HepG2 (cell line): ENCODE measurements at regions not wholly inside any gene's neighbourhood (a gene's known extent, or its start where the extent isn't known, plus 50 kb on each side); places are given as distances from the start of the nearest gene placed in this dataset.

Experiments used
- ATAC-seq: fragments of 200-7000 bp; cut with Tn5 transposase; 3 replicates; pipeline ENCODE4 v1.9.1; 2020; ENCODE audit warnings: mild to moderate bottlenecking, moderate library complexity
- BruUV-seq: library from RNA; stranded (reverse); fragments of 400-500 nt; replicated peaks from 2 replicates; lab custom pipeline; 2021; lab: Mats Ljungman, UMichigan
- CTCF ChIA-PET: fragments of 300-600 bp; formaldehyde crosslinking; extraction: SDS; loops from one replicate; lab custom pipeline; 2021; ENCODE audit warnings: low total read pairs, inconsistent platforms, low intra/inter-chr PET ratio; lab: Yijun Ruan, JAX
- POLR2A ChIA-PET: fragments of 350-600 bp; sonication (Branson Sonifier 250); formaldehyde crosslinking; loops from one replicate; lab custom pipeline; 2020; ENCODE audit warnings: antibody characterized with exemption, inconsistent platforms; lab: Yijun Ruan, JAX
- DNase-seq: peaks from one replicate; pipeline ENCODE4 v3.0.0-alpha.2; 2015; ENCODE audit warnings: low spot score
- FAIRE-seq: peaks from 3 replicates; lab custom pipeline; 2011; peaks lifted over from hg19 to GRCh38; lab: Jason Lieb, UNC
- H2AFZ ChIP-seq: one replicate; pipeline ENCODE4 v1.6.1; 2011; ENCODE audit warnings: low read length, inconsistent platforms
- H3K27ac ChIP-seq: fragments of 300-600 bp; 3 replicates; pipeline ENCODE4 v1.8.0; 2011; ENCODE audit warnings: mixed run types, mild to moderate bottlenecking, mixed read lengths, low read length, inconsistent platforms; ENCODE audit not compliant: insufficient read depth; ENCODE audit errors: extremely low read length
- H3K27me3 ChIP-seq, 2 experiments: fragments of 200-600 bp in 1 of 2; 2 replicates in 1 of 2; 3 replicates in 1 of 2; pipeline versions ENCODE4 v1.6.0 to v1.8.0; 2011; ENCODE audit warnings: low read length in 2 of 2, mild to moderate bottlenecking in 2 of 2, moderate library complexity in 2 of 2, inconsistent platforms in 1 of 2; ENCODE audit not compliant: insufficient read depth in 2 of 2, control insufficient read depth in 1 of 2
- H3K36me3 ChIP-seq, 2 experiments: fragments of 200-600 bp in 1 of 2; replicated peaks in 1 of 2; 2 replicates in 1 of 2; 3 replicates in 1 of 2; pipeline versions ENCODE4 v1.5.1 to v1.8.0; 2011; ENCODE audit warnings: low read length in 2 of 2, inconsistent platforms in 1 of 2; ENCODE audit not compliant: insufficient read depth in 2 of 2, control insufficient read depth in 1 of 2
- H3K4me1 ChIP-seq: 2 replicates; pipeline ENCODE4 v1.5.1; 2012; ENCODE audit warnings: low read length, inconsistent platforms; ENCODE audit not compliant: insufficient read depth
- H3K4me2 ChIP-seq: 2 replicates; pipeline ENCODE4 v1.6.0; 2011; ENCODE audit warnings: low read depth, low read length, inconsistent platforms
- H3K4me3 ChIP-seq, 3 experiments: fragments of 200-600 bp in 1 of 3; sonication (generic), shearing (Covaris generic) in 1 of 3; replicated peaks in 1 of 3; 2 replicates each; pipeline ENCODE4 v1.5.1; 2011 to 2016; ENCODE audit warnings: low read length in 3 of 3, inconsistent platforms in 2 of 3, low read depth in 2 of 3, mild to moderate bottlenecking in 2 of 3, control low read depth in 1 of 3, mixed read lengths in 1 of 3; ENCODE audit not compliant: insufficient read depth in 1 of 3
- H3K79me2 ChIP-seq: one replicate; pipeline ENCODE4 v1.6.1; 2011; ENCODE audit warnings: low read length, inconsistent platforms; ENCODE audit not compliant: insufficient read depth
- H3K9ac ChIP-seq: 2 replicates; pipeline ENCODE4 v1.6.0; 2011; ENCODE audit warnings: mild to moderate bottlenecking, low read depth, low read length, inconsistent platforms; ENCODE audit not compliant: insufficient read depth
- H3K9me3 ChIP-seq: 2 replicates; pipeline ENCODE4 v1.5.1; 2012; ENCODE audit warnings: mild to moderate bottlenecking, low read length
- H4K20me1 ChIP-seq: 2 replicates; pipeline ENCODE4 v1.6.0; 2011; ENCODE audit warnings: inconsistent platforms, mild to moderate bottlenecking, low read length, moderate library complexity; ENCODE audit not compliant: insufficient read depth
- ARID2 ChIP-seq: sonication (generic); formaldehyde crosslinking; IDR thresholded peaks from 2 replicates; pipeline ENCODE4 v1.8.1; 2022; ENCODE audit warnings: mild to moderate bottlenecking, missing genetic modification reagents, borderline replicate concordance
- CREB1 ChIP-seq, 2 experiments: fragments of 450-650 bp in 1 of 2; IDR thresholded peaks; 2 replicates each; pipeline ENCODE4 v1.6.1; 2016 to 2017; ENCODE audit warnings: control low read depth in 1 of 2, mild to moderate bottlenecking in 1 of 2, missing compliant biosample characterization in 1 of 2, missing genetic modification characterization in 1 of 2
- CTCF ChIP-seq: sonication (generic); formaldehyde crosslinking; IDR thresholded peaks from 2 replicates; pipeline ENCODE4 v1.5.0; 2020; ENCODE audit warnings: mild to moderate bottlenecking, missing genetic modification reagents, moderate library complexity
- FOXM1 ChIP-seq: sonication (generic); formaldehyde crosslinking; IDR thresholded peaks from 2 replicates; pipeline ENCODE4 v1.5.0; 2020; ENCODE audit warnings: missing genetic modification reagents
- GATAD1 ChIP-seq: IDR thresholded peaks from 2 replicates; pipeline ENCODE4 v1.6.1; 2016; ENCODE audit warnings: missing genetic modification reagents, missing compliant biosample characterization
- NAIF1 ChIP-seq: sonication (generic); formaldehyde crosslinking; IDR thresholded peaks from 2 replicates; pipeline ENCODE4 v1.5.0; 2020; ENCODE audit warnings: mild to moderate bottlenecking, missing genetic modification reagents, borderline replicate concordance
- POLR2A ChIP-seq, 2 experiments: IDR thresholded peaks; 2 replicates each; pipeline ENCODE4 v1.6.1; 2011; ENCODE audit warnings: low read depth in 2 of 2, low read length in 2 of 2, mild to moderate bottlenecking in 1 of 2, moderate library complexity in 1 of 2; ENCODE audit not compliant: insufficient read depth in 1 of 2
- RARA ChIP-seq: IDR thresholded peaks from 2 replicates; pipeline ENCODE4 v1.6.1; 2016; ENCODE audit warnings: missing genetic modification reagents, missing compliant biosample characterization
- SKIL ChIP-seq: sonication (generic); formaldehyde crosslinking; IDR thresholded peaks from 2 replicates; pipeline ENCODE4 v1.8.0; 2022; ENCODE audit warnings: missing genetic modification reagents, mild to moderate bottlenecking, moderate library complexity, borderline replicate concordance
- ZMYM2 ChIP-seq: sonication (generic); formaldehyde crosslinking; IDR thresholded peaks from 2 replicates; pipeline ENCODE4 v1.8.0; 2022; ENCODE audit warnings: mild to moderate bottlenecking, missing genetic modification reagents
- ZNF547 ChIP-seq: sonication (generic); formaldehyde crosslinking; IDR thresholded peaks from 2 replicates; pipeline ENCODE4 v1.5.1; 2020; ENCODE audit warnings: mild to moderate bottlenecking, missing genetic modification reagents
- ZNF567 ChIP-seq: sonication (generic); formaldehyde crosslinking; IDR thresholded peaks from 2 replicates; pipeline ENCODE4 v1.8.1; 2023; ENCODE audit warnings: mild to moderate bottlenecking, missing genetic modification reagents, borderline replicate concordance
- WGBS: methylation state at CpG from one replicate; pipeline ENCODE4 v1.1.6; 2017; ENCODE audit warnings: low lambda C conversion rate; 5-methylcytosine and 5-hydroxymethylcytosine counted together
- in situ Hi-C: cut with HindIII; loops from 2 replicates; pipeline ENCODE4 v1.10.0; 2017; ENCODE audit warnings: low pct_unique_long_range_greater_than_20kb; ENCODE audit not compliant: extremely low pct_ligation_motif_present
- intact Hi-C: fragments of 100-400 bp; cut with micrococcal nuclease; formaldehyde crosslinking; loops from one replicate; pipeline ENCODE4 v1.10.0; 2022; ENCODE audit not compliant: unreplicated experiment

DNA sequence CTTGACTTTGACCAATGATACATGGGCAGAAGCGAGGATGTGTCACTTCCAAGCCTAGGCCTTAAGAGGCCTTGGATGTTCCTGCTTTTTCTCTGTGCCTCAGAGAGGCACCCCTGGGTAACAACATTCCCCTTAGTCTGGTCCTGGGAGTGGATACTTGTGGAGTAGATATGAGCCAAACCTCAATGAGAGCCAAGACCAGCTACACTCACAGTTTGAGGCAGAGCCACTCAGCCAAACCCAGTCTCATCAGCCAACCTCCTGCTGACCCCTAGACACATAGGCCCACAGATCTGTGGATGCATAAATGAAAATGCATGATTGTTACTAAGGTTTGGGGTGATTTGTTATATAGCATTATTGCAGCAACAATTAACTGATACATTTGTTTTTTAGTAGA is 114.2 kb downstream of the ZNF621 start:
- WGBS, result 0% methylated on average over 1 of the region's 1 CpG
- H4K20me1 ChIP-seq, result no peaks in the 10 kb centered on the region
- H3K9ac ChIP-seq, result no peak overlapping the region
- DNase-seq, result no peak
- H3K27me3 ChIP-seq, result no peaks in the 10 kb centered on the region
- in situ Hi-C loops (no loop called here), intact Hi-C loops (no loop called here)
- no peak overlapping the region for H3K4me2 ChIP-seq
- no peaks in the 10 kb centered on the region for H3K79me2 ChIP-seq
- no peaks in the 10 kb centered on the region for H3K36me3 ChIP-seq
- TF ChIP-seq ZNF567 (CRISPR knock-in tag) (no peak), RARA (CRISPR knock-in tag) (no peak), ZNF547 (CRISPR knock-in tag) (no peak), FOXM1 (no peak), SKIL (CRISPR knock-in tag) (no peak), CTCF (CRISPR knock-in tag) (no peak), ARID2 (CRISPR knock-in tag) (no peak), GATAD1 (CRISPR knock-in tag) (no peak), POLR2A (IDR thresholded peaks at IDR 0.05; ENCODE audit: insufficient read depth in 1 of 2, low read depth in 2 of 2, low read length in 2 of 2) (no peak), NAIF1 (CRISPR knock-in tag) (no peak), CREB1 (IDR thresholded peaks at IDR 0.05) (no peak), CREB1 (CRISPR knock-in tag; IDR thresholded peaks at IDR 0.05) (no peak), ZMYM2 (no peak)
- POLR2A ChIA-PET, result no interaction called here
- no peak overlapping the region for H2AFZ ChIP-seq
- no peak for ATAC-seq
- H3K27ac ChIP-seq, result no peak overlapping the region
- CTCF ChIA-PET, result no interaction called here
- 0 out of 2 replicates have a peak, but pooled peaks cover 4% of the 10 kb centered on the region for H3K9me3 ChIP-seq
- no TSS peak for BruUV-seq
- H3K4me1 ChIP-seq, result no peaks in the 10 kb centered on the region
- no peak overlapping the region for H3K4me3 ChIP-seq
- no peak for FAIRE-seq
